ENCODE measurements at regions not wholly inside any gene's neighbourhood (a gene's known extent, or its start where the extent isn't known, plus 50 kb on each side); places are given as distances from the start of the nearest gene placed in this dataset.

DNA sequence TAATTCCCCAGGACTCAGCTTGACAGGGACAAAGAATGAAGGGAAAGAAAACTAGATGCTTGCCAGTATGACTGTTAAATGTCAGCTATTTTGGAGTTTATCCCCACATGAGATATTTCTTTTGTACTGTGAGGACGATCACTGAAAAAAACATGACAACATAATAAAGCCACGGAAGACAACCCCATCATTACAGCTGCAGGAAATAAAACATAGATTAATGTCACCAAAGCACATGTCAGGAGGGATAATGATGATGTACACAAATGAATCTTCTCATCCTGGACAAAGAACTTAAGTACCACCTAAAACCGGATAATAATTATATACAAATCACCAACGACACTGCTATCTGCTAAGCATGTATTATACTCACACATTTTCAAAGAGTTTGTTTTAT lies 84.6 kb upstream of the GRIP1 start (continued):
- no peak for TF ChIP-seq ZNF155 (tag by site-specific recombination; IDR thresholded peaks at IDR 0.05)
- no peak for TF ChIP-seq ZNF169 (tag by site-specific recombination; IDR thresholded peaks at IDR 0.05)
- TF ChIP-seq ZNF133 (tag by site-specific recombination; IDR thresholded peaks at IDR 0.05): no peak
- no peak for TF ChIP-seq ZBTB8A (tag by site-specific recombination; IDR thresholded peaks at IDR 0.05)
- TF ChIP-seq ZNF404 (tag by site-specific recombination; IDR thresholded peaks at IDR 0.05): no peak
- TF ChIP-seq ZNF529 (tag by site-specific recombination; IDR thresholded peaks at IDR 0.05; ENCODE audit: insufficient replicate concordance): no peak
- TF ChIP-seq, protein P1, sequence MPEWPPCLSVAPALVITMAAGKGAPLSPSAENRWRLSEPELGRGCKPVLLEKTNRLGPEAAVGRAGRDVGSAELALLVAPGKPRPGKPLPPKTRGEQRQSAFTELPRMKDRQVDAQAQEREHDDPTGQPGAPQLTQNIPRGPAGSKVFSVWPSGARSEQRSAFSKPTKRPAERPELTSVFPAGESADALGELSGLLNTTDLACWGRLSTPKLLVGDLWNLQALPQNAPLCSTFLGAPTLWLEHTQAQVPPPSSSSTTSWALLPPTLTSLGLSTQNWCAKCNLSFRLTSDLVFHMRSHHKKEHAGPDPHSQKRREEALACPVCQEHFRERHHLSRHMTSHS (tag by site-specific recombination; IDR thresholded peaks at IDR 0.05): no peak
- TF ChIP-seq ZNF600 (tag by site-specific recombination; IDR thresholded peaks at IDR 0.05): no peak
- TF ChIP-seq ZNF354C (tag by site-specific recombination; IDR thresholded peaks at IDR 0.05; ENCODE audit: borderline replicate concordance, low read depth): no peak

DNA sequence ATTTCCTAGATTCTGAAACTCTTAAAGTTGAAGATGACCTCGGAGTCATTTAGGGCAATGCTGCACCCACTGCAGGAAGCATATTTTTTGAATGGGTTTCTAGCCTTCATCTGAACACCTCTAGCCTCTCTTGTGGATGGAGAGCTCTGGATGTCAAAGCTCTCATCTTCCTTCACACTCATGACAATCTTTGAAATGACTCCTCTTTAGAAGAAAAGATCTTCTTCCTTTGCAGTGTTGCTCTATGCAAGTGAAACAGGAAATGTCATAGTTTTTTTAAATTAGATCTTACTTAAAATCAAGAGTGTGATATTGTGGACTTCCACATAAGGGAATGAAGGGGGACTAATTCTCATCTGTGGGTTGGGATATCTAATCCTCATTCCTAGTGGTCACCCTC lies 86.3 kb upstream of the GRIP1 start:
- peaks cover 26% of the 10 kb centered on the region for H3K4me1 ChIP-seq (ENCODE audit: control insufficient read depth, insufficient read depth, low read length)
- ChIA-PET POLR2A (no interaction called here), CTCF (interaction anchor here (1.2 kb wide), 1 partner anchor 97 kb away, joined by 4 read pairs; no protein-coding TSS in a partner anchor)
- TF ChIP-seq ZNF16 (tag by site-specific recombination; IDR thresholded peaks at IDR 0.05; ENCODE audit: low read depth): no peak
- no peak for TF ChIP-seq ZNF214 (tag by site-specific recombination; IDR thresholded peaks at IDR 0.05; ENCODE audit: borderline replicate concordance)
- TF ChIP-seq, protein P2, sequence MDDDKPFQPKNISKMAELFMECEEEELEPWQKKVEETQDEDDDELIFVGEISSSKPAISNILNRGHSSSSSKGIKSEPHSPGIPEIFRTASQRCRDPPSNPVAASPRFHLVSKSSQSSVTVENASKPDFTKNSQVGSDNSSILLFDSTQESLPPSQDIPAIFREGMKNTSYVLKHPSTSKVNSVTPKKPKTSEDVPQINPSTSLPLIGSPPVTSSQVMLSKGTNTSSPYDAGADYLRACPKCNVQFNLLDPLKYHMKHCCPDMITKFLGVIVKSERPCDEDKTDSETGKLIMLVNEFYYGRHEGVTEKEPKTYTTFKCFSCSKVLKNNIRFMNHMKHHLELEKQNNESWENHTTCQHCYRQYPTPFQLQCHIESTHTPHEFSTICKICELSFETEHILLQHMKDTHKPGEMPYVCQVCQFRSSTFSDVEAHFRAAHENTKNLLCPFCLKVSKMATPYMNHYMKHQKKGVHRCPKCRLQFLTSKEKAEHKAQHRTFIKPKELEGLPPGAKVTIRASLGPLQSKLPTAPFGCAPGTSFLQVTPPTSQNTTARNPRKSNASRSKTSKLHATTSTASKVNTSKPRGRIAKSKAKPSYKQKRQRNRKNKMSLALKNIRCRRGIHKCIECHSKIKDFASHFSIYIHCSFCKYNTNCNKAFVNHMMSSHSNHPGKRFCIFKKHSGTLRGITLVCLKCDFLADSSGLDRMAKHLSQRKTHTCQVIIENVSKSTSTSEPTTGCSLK (tag by site-specific recombination; IDR thresholded peaks at IDR 0.05): no peak
- no peak for TF ChIP-seq ZBTB17 (tag by site-specific recombination; IDR thresholded peaks at IDR 0.05)
- TF ChIP-seq ZNF792 (tag by site-specific recombination; IDR thresholded peaks at IDR 0.05): no peak
- no peak for TF ChIP-seq ZNF366 (tag by site-specific recombination; conservative IDR thresholded peaks at IDR 0.05)
- H3K36me3 ChIP-seq (ENCODE audit: control insufficient read depth in 2 of 2, insufficient read depth in 1 of 2, low read length in 2 of 2): no peaks in the 10 kb centered on the region
- no peaks in the 10 kb centered on the region for H3K9me3 ChIP-seq (ENCODE audit: control insufficient read depth, insufficient read depth, low read depth, low read length)
- no peak overlapping the region for H3K27ac ChIP-seq (ENCODE audit: extremely low read depth, low read depth, low read length)
- H3K4me3 ChIP-seq (ENCODE audit: low read depth, low read length): no peak overlapping the region

DNA sequence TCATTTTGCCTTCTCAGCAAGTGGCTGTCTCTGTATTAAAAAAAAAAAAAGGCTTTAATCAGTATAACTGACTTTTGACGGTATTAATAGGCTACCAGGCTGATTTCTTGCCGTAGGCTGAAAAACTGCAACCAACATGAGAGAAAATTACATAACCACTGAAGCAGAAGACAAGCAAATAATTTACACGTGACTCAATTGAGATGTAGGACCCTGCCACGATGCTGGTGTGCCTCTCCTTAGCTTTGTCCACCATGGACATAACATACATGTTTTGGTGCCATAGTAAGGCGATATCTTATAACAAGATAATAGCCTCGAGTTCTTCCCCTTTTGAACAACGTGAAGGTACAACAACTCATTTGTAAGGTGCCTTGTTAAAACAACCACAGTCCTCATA lies 88.7 kb upstream of the GRIP1 start:
- no peaks in the 10 kb centered on the region for H3K36me3 ChIP-seq (ENCODE audit: control insufficient read depth in 2 of 2, insufficient read depth in 1 of 2, low read length in 2 of 2)
- H3K9me3 ChIP-seq (ENCODE audit: control insufficient read depth, insufficient read depth, low read depth, low read length): no peaks in the 10 kb centered on the region
- ChIA-PET POLR2A (no interaction called here), CTCF (interaction anchor here (0.7 to 1.0 kb wide), 2 partner anchors 8 to 490 kb away, joined by 3 to 5 read pairs; no protein-coding TSS in a partner anchor)
- no peak overlapping the region for H3K4me3 ChIP-seq (ENCODE audit: low read depth, low read length)
- H3K4me1 ChIP-seq (ENCODE audit: control insufficient read depth, insufficient read depth, low read length): peaks cover 26% of the 10 kb centered on the region
- no peak overlapping the region for H3K27ac ChIP-seq (ENCODE audit: extremely low read depth, low read depth, low read length)
- TF ChIP-seq KLF8 (tag by site-specific recombination; IDR thresholded peaks at IDR 0.05) (no peak), ZNF335 (tag by site-specific recombination; conservative IDR thresholded peaks at IDR 0.05) (peak; percentile 56), ZNF133 (tag by site-specific recombination; IDR thresholded peaks at IDR 0.05) (peak; percentile 63), ZNF571 (tag by site-specific recombination; IDR thresholded peaks at IDR 0.05) (no peak), TRIM28 (IDR thresholded peaks at IDR 0.05; ENCODE audit: borderline replicate concordance, low read length) (no peak), ZBTB17 (tag by site-specific recombination; IDR thresholded peaks at IDR 0.05) (no peak), FEZF1 (tag by site-specific recombination; IDR thresholded peaks at IDR 0.05) (peak; percentile 59), ZNF600 (tag by site-specific recombination; IDR thresholded peaks at IDR 0.05) (no peak), ZBTB20 (tag by site-specific recombination; IDR thresholded peaks at IDR 0.05) (peak; percentile 61), GFI1B (tag by site-specific recombination; IDR thresholded peaks at IDR 0.05) (no peak), ZNF121 (tag by site-specific recombination; IDR thresholded peaks at IDR 0.05) (no peak), ZNF768 (tag by site-specific recombination; IDR thresholded peaks at IDR 0.05) (no peak), ZNF23 (tag by site-specific recombination; IDR thresholded peaks at IDR 0.05; ENCODE audit: borderline replicate concordance) (no peak), ZBTB7A (tag by site-specific recombination; IDR thresholded peaks at IDR 0.05; ENCODE audit: low read depth) (no peak), HOXD13 (CRISPR knock-in tag; IDR thresholded peaks at IDR 0.05; ENCODE audit: borderline replicate concordance) (no peak), ZNF248 (tag by site-specific recombination; IDR thresholded peaks at IDR 0.05) (no peak)
- TF ChIP-seq, protein P3, sequence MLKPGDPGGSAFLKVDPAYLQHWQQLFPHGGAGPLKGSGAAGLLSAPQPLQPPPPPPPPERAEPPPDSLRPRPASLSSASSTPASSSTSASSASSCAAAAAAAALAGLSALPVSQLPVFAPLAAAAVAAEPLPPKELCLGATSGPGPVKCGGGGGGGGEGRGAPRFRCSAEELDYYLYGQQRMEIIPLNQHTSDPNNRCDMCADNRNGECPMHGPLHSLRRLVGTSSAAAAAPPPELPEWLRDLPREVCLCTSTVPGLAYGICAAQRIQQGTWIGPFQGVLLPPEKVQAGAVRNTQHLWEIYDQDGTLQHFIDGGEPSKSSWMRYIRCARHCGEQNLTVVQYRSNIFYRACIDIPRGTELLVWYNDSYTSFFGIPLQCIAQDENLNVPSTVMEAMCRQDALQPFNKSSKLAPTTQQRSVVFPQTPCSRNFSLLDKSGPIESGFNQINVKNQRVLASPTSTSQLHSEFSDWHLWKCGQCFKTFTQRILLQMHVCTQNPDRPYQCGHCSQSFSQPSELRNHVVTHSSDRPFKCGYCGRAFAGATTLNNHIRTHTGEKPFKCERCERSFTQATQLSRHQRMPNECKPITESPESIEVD (tag by site-specific recombination; IDR thresholded peaks at IDR 0.05): peak; percentile 60
- TF ChIP-seq, protein P4, sequence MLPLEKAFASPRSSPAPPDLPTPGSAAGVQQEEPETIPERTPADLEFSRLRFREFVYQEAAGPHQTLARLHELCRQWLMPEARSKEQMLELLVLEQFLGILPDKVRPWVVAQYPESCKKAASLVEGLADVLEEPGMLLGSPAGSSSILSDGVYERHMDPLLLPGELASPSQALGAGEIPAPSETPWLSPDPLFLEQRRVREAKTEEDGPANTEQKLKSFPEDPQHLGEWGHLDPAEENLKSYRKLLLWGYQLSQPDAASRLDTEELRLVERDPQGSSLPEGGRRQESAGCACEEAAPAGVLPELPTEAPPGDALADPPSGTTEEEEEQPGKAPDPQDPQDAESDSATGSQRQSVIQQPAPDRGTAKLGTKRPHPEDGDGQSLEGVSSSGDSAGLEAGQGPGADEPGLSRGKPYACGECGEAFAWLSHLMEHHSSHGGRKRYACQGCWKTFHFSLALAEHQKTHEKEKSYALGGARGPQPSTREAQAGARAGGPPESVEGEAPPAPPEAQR (tag by site-specific recombination; IDR thresholded peaks at IDR 0.05): no peak
